Heart right ventricle (tissue), 16 donors: ENCODE measurements at regions not wholly inside any gene's neighbourhood (a gene's known extent, or its start where the extent isn't known, plus 50 kb on each side); places are given as distances from the start of the nearest gene placed in this dataset.

Source experiments
- ATAC-seq, 8 donors: fragments of 200-7000 bp; cut with Tn5 transposase; one replicate each; pipeline ENCODE4 v1.9.1; 2020; ENCODE audit warnings: mild to moderate bottlenecking in 8 of 8, moderate library complexity in 8 of 8, moderate number of reproducible peaks in 1 of 8
- DNase-seq, 2 donors: peaks; one replicate each; pipeline ENCODE4 v3.0.0-alpha.2; 2020
- H3K27ac ChIP-seq, 10 donors: fragments of 200-600 bp; sonication (generic) in 2 of 10; one replicate each; pipeline versions ENCODE4 v1.5.0 to v1.8.0; 2020 to 2022; ENCODE audit warnings: mild to moderate bottlenecking in 3 of 10
- H3K27me3 ChIP-seq, 7 donors: fragments of 200-600 bp; one replicate each; pipeline ENCODE4 v1.8.0; 2021 to 2022; ENCODE audit warnings: mild to moderate bottlenecking in 2 of 7
- H3K36me3 ChIP-seq, 9 donors: fragments of 200-600 bp; sonication (generic) in 1 of 9; one replicate each; pipeline versions ENCODE4 v1.5.0 to v1.8.0; 2020 to 2022; ENCODE audit warnings: mild to moderate bottlenecking in 2 of 9
- H3K4me1 ChIP-seq, 9 donors: fragments of 200-600 bp; sonication (generic) in 1 of 9; one replicate each; pipeline versions ENCODE4 v1.5.0 to v1.8.0; 2020 to 2022; ENCODE audit warnings: mild to moderate bottlenecking in 4 of 9
- H3K4me3 ChIP-seq, 10 donors: fragments of 200-600 bp; sonication (generic) in 2 of 10; one replicate each; pipeline versions ENCODE4 v1.5.0 to v1.8.0; 2020 to 2022; ENCODE audit warnings: mild to moderate bottlenecking in 7 of 10, moderate library complexity in 2 of 10
- H3K9me3 ChIP-seq, 11 donors: fragments of 200-600 bp in 10 of 11; sonication (generic) in 2 of 11; one replicate each; pipeline versions ENCODE4 v1.5.0 to v1.8.0; 2013 to 2022; ENCODE audit warnings: mild to moderate bottlenecking in 2 of 11, control low read depth in 1 of 11, moderate library complexity in 1 of 11
- CTCF ChIP-seq, 9 donors: fragments of 200-600 bp; sonication (generic) in 2 of 9; IDR thresholded peaks; one replicate each; pipeline versions ENCODE4 v1.5.0 to v1.8.0; 2021 to 2022; ENCODE audit warnings: antibody characterized with exemption in 9 of 9, mild to moderate bottlenecking in 5 of 9, moderate library complexity in 1 of 9
- WGBS, 2 donors: extraction: QIAGEN DNeasy Blood & Tissue Kit; methylation state at CpG; one replicate each; pipeline ENCODE4 v1.1.7; 2013; ENCODE audit warnings: inconsistent platforms in 1 of 2; 5-methylcytosine and 5-hydroxymethylcytosine counted together
- intact Hi-C, 10 donors: fragments of 100-400 bp; cut with DNase I; formaldehyde crosslinking; loops; one replicate each; pipeline versions ENCODE4 v1.11.1 to v1.14.2; 2022
- donor health status: Arrhythmogenic right ventricular cardiomyopathy.
- donor health status: ischemic (EF 13 %, LVEDD 7.1; RV severe dilation, severe dysfunction).
- donor health status: healthy with polysubstance abuse.
- donor health status: DM: no; HTN: yes; CAD: no.
- donor health status: DM: no; HTN: no; CAD: no.
- donor health status: ischemic (EF 25% LVEDD 6.9; RV normal size, moderate dysfunction).
- donor health status: ischemic (EF 25% LVEDD 5.7; RV mildly dilated, moderate dysfunction).
- donor health status: healthy.
- donor health status: DM: yes; HTN: yes; CAD: no.
- donor health status: Ischemic cardiomyopathy.
- donor health status: ischemic (EF 35%, LVEDD 5.7; RV mildly dilated, moderate dysfunction).
- donor health status: nonischemic (EF 11% LVEDD 7.7; RV severe dilation, severe dysfunction).
- donor health status: DM: yes; HTN: yes; CAD: no.
- donor health status: PGD.
- donor health status: ischemic (EF 29% LVEDD 5.4; RV normal size, mild dysfunction).
- donor health status: nonischemic (EF 23%, LVEDD 6.1; RV moderate dilation, normal function).

GRCh38 chr14:58697930-58698642, 60.3 kb downstream of the DACT1 start:
- Histone ChIP-seq H3K9me3 (no peaks in the 10 kb centered on the region), H3K27ac (no peak overlapping the region), H3K4me1 (peaks cover 0 to 21% (median 0%) of the 10 kb centered on the region in 9 donors), H3K4me3 (no peak overlapping the region), H3K36me3 (no peaks in the 10 kb centered on the region), H3K27me3 (no peaks in the 10 kb centered on the region)
- WGBS, 2 donors, result 67 to 70% methylated on average over 4 of the region's 4 CpGs
- intact Hi-C loops, result no loop called here
- TF ChIP-seq CTCF (IDR thresholded peaks at IDR 0.05), result no peak
- DNase-seq (no peak), ATAC-seq (no peak)

GRCh38 chr14:58699681-58700205, 62.0 kb downstream of the DACT1 start:
- Histone ChIP-seq H3K27me3 (peaks cover 0 to 4% (median 0%) of the 10 kb centered on the region in 7 donors), H3K4me3 (no peak overlapping the region), H3K36me3 (no peaks in the 10 kb centered on the region), H3K4me1 (peaks cover 0 to 21% (median 0%) of the 10 kb centered on the region in 9 donors), H3K9me3 (no peaks in the 10 kb centered on the region), H3K27ac (no peak overlapping the region)
- 65 to 76% methylated on average over 1 of the region's 1 CpG for WGBS, 2 donors
- no peak for TF ChIP-seq CTCF (IDR thresholded peaks at IDR 0.05)
- intact Hi-C loops, result loop anchor here in 1 of 10 donors (10.0 kb wide), 1 partner anchor 125 kb away; no protein-coding TSS in a partner anchor
- DNase-seq (no peak), ATAC-seq (no peak)

- Histone ChIP-seq H3K4me1 (peaks cover 0 to 21% (median 0%) of the 10 kb centered on the region in 9 donors), H3K36me3 (no peaks in the 10 kb centered on the region), H3K9me3 (no peaks in the 10 kb centered on the region), H3K4me3 (no peak overlapping the region), H3K27me3 (peaks cover 0 to 4% (median 0%) of the 10 kb centered on the region in 7 donors), H3K27ac (no peak overlapping the region)
- TF ChIP-seq CTCF (IDR thresholded peaks at IDR 0.05), result no peak
- ATAC-seq, result peak in 1 of 8 donors; percentile 46
- DNase-seq, result no peak
- intact Hi-C loops, result loop anchor here in 1 of 10 donors (10.0 kb wide), 1 partner anchor 124 kb away; no protein-coding TSS in a partner anchor
- 68 to 78% methylated on average over 3 of the region's 3 CpGs for WGBS, 2 donors
These were observed 63.4 kb downstream of the DACT1 start for GRCh38 chr14:58701156-58701555.

GRCh38 chr14:58701604-58702003, 63.8 kb downstream of the DACT1 start:
- ATAC-seq, result peak in 1 of 8 donors; percentile 16

More at GRCh38 chr14:58701604-58702003, 63.8 kb downstream of the DACT1 start:
- intact Hi-C loops, result loop anchor here in 1 of 10 donors (10.0 kb wide), 1 partner anchor 123 kb away; no protein-coding TSS in a partner anchor
- Histone ChIP-seq H3K36me3 (no peaks in the 10 kb centered on the region), H3K27ac (no peak overlapping the region), H3K27me3 (peaks cover 0 to 4% (median 0%) of the 10 kb centered on the region in 7 donors), H3K4me3 (no peak overlapping the region), H3K4me1 (peaks cover 0 to 21% (median 0%) of the 10 kb centered on the region in 9 donors), H3K9me3 (no peaks in the 10 kb centered on the region)
- no peak for TF ChIP-seq CTCF (IDR thresholded peaks at IDR 0.05)
- WGBS, 2 donors, result 84 to 86% methylated on average over 1 of the region's 1 CpG
- DNase-seq, result no peak
